Lung microvascular endothelial cell (primary cell): ENCODE measurements at regions not wholly inside any gene's neighbourhood (a gene's known extent, or its start where the extent isn't known, plus 50 kb on each side); places are given as distances from the start of the nearest gene placed in this dataset.
"Not testable (repeated sequence)": the region's sequence is repeated elsewhere in the genome, so short reads cannot be mapped to it uniquely, and the experiment has no call there.

Experiments used
- DNase-seq, 2 donors: peaks; one replicate each; pipeline versions ENCODE4 v3.0.0 to v3.0.0-alpha.2; 2010; ENCODE audit warnings: low read depth in 2 of 2

DNA sequence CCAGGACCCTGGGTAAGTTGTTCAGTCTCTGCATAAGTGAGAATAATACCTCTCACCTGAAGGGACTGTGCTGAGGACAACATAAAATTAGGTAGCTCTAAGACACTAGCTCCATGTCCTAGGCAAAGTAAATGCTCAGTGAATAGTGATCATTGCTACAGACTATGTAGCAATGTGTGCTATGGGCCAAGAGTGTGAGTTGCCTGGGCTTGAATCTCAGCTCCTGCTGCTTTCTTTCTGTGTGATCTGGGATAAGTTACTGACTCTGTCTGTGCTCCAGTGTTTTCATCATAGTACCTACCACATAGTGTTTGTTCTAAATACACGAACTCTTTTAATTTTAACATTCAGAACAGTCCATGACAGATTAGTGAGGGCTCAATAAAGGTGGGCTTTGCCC, 81.1 kb upstream of the MFGE8 start:
- DNase-seq, result no peak

DNA sequence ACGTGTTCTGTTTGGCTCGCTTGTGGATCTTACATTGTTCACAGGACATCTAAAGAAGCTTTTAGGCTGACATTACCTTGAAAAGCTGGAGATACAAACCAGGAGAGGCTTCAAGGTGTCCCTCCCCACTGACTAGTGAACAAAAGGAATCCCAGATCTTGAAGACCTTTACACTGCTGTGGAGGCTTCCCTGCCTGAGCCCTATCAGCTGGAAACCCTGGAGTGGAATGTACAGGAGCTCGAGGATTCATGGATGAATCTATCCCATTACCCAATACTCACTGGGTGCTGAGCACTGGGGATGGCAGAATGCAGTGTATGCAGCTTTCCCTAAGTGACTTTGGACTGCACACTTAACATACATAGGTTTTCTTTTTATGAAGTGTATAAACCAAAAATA, 82.3 kb upstream of the MFGE8 start:
- DNase-seq, result no peak

DNA sequence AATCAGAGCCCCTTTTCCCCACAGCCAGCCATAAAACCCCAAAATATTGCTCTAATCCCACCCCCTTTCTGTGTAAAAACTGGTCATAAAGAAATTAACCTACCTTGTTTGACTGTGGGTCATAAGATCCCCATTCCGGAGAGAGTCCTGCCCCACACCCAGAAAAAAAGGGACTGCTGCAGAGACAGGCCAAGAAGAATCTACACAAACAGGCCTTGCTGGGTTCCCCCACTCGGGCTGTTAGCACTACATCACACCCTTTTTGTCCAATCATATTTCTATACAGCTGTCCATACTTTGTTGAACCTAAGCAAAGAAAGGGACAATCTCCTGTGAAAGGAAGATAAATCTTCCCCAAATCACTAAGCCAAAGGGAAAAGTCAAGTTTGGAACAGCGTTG, 84.4 kb upstream of the MFGE8 start:
- no peak for DNase-seq

DNA sequence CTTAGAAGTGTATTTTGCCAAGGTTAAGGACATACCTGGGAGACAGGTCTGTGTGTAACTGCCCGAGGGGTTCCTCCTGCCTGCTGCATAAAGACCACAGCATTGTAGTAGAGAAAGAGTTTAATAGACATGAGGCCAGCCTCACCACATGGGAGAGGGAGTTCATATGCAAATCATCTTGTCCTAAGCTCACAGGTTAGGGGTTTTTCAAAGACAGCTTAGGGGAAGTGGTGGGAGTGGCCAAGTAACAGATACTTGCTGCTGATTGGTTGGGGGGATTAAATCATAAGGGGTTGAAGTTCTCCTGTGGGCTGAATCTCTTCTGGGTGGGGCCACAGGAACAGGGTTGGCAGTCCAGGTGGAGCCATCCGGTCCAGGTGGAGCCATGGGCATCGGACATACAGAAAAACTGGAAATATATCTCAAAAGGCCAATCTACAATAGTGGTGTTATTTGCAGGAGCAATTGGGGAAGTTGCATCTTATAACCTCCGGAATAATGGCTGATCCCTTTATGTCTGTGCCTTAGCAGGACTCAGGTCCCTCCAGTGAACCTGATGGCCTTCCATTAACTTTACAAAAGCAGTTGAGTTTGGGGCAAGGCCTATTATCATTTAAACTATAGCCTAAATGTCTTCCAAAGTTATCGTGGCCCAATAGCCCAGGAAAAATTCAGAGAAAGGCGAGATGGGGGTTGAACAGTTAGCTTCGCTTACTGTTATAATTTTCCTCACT, 86.0 kb upstream of the MFGE8 start:
- no peak for DNase-seq

DNA sequence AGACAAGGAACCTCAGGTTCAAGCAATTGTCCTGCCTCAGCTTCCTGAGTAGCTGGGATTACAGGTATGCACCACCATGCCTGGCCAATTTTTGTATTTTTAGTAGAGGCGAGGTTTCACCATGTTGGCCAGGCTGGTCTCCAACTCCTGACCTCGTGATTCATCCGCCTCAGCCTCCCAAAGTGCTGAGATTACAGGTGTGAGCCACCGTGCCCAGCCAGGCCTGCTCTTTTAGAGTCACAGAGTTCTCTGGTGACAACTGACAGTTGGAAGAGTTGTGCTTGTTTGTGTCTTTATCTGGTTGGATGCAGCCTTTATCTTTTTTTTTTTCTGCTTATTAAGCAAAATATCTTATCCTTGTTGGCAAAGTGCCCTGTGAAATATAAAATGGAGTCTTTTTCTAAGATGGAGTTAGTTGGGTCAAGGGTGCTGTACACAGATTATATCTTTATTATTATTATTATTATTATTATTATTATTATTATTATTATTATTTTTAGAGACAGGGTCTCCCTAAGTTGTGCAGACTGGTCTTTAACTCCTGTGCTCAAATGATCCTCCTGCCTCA, 86.5 kb upstream of the ABHD2 start:
- not testable (repeated sequence) for DNase-seq

DNA sequence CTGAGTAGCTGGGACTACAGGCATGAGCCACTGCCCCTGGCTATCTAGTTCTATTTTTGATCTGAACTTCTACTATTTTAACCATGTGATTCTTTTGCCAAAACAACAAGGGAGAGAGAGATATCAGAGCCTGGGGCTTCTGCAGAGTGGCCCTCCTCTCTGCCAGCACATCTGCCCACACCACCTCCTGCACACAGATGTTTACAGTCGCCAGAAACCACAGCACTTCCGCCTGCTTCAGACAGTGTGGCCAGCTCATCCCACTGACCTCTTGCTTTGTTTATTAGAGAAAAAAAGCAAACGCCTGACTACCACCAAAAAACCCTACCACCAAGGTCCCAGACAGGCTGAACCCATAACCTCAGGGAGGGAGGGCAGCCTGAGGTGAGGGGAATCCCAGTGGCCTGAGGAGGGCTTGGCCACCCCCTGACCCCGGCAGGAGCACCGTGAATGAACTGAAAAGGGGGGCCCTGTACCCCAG, 85.9 kb upstream of the ABHD2 start:
- DNase-seq, result peak in 1 of 2 donors; percentile 24

DNA sequence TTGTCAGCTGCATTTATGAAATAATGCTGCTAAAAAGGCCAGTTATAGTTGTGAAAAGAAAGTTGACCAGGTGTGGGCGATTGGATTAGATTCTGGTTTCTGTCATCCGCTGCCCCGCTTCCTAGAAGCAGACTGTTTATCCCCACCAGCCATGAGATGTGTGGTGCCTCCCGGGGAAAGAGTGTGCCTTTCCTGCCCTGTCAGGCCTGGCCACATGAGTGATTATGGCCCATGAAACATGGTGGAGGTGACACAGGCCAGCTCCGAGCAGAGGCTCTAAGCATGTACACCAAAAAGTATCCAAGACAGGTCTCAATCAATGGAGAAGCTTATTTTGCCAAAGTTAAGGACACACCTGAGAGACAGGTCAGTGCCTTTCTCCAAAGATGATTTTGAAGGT, 85.4 kb upstream of the ABHD2 start:
- no peak for DNase-seq

DNA sequence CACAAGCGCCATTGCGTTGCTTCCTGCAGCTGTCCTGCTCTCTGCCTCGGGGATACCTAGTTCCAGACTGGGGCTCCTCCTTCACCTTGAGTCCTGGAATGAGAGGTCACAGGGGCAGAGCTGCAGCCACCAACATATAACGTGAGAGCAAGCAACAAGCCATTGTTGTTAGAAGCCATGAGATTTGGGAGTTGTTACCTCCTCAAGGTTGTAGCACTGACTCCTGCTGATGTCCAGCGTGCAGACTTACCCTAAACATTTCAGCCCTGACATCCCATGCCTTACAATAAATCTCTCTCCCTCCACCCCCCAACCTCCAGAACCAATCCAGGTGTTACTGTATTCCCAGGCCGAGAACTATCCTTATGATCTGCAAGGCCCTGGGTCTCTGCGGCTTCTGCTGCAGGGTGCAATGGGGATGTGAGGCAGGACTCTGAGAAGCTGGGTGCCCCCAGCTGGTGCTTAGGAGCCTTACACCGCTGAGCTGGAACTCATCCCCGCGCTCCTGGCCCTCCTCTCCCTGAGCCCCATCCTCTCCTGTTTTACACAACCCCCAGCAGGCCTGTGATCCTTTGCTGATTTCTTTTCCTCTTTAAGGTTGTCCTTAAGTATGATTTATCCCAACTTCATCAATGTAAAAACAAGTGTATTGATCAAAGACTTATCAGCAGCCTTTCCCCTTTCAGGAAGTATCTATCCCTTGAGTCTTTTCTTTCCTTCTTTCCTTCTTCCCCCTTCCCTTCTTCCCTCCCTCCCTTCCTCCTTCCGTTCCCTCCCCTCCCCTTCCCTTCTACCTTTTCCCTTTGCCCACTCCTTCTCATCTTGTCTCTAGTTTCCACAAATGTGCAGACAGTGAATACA, 84.2 kb upstream of the ABHD2 start:
- peak; percentile 45 to 49 for DNase-seq

DNA sequence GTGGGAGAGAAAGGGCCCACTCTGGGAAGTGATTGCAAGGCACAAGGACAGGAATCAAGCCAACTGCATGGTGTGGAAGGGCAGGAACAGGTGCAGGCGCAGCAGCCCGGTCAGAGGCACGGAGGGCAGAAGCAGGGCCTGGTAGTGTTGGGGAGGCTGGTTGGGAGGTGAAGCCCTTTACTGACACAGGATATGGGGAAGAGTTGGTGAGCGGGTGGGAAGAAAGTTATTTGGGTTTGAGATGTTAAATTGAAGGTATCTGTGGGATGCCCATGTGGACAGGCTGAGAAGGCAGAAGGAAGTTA, 83.6 kb upstream of the ABHD2 start:
- no peak for DNase-seq

DNA sequence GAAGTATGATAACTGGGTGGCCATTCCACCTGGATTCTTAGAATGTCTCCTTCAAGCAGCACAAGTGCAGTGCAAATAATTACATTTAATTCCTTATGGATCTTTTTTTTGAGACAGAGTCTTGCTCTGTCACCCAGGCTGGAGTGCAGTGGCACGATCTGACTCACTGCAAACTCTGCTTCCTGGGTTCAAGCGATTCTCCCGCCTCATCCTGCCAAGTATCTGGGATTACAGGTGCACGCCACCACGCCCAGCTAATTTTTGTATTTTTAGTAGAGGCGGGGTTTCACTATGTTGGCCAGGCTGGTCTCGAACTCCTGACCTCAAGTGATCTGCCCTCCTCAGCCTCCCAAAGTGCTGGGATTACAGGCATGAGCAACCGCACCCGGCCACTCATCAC, 80.7 kb upstream of the ABHD2 start:
- not testable (repeated sequence) for DNase-seq

DNA sequence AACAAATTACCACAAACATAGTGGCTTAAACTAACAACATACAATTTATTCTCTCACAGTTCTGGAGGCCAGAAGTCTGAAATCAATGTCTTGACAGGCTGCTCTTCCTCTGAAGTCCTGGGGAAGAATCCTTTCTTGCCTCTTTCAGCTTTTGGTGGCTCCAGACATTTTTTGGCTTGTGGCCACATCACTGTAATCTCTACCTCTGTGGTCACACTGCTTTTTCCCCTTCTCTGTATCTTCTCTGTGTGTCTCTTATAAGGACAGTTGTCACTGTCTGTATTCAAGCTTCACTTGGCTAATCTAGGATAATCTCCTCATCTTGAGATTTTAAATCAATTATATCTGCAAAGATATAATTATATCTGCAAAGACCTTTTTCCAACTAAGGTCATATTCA, 80.3 kb upstream of the ABHD2 start:
- no peak for DNase-seq

DNA sequence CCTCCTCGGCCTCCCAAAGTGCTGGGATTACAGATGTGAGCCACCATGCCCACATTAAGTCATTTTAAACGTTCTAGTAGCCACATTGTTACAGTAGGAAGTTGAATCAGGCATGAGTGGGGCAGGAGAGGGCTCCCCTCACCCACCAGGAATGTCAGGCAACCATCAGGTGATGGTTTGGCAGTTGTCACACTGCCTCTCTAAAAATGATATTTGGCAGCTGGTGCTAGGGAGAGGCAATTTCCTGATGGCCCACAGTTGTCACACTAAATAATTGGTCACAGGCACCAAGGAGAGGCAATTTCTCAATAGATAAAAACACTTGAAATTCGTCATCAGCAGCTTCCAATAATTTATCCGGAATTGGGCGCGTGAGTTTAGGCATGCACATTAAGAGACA, 79.2 kb upstream of the ABHD2 start:
- DNase-seq, result no peak

DNA sequence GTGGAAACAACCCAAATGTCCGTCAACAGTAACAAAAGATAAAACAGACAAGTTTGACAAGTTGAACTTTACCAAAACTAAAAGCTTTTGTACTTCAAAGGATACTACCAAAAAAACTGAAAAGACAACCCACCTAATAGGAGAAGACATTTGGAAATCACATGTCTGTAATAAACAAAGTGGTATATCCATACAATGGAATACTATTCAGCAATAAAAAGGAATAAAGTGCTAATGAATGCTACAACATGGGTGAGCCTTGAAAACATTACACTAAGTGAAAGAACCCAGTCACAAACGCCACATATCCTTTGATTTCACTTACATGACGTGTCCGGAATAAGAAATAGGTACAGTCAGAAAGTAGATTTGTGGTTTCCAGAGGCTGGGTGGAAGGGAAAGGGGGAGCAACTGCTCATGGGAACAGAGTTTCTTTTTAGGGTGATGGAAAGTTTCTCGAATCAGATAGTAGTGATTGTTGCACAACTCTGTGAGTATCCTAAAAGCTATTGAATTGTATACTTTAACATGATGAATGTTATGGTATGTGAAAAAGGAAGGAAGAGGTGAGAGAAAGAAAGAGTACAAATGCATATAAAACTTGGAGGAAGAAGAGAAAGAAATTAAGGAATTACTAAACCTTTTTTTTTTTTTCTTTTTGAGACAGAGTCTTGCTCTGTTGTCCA, 72.7 kb upstream of the ABHD2 start:
- no peak for DNase-seq

DNA sequence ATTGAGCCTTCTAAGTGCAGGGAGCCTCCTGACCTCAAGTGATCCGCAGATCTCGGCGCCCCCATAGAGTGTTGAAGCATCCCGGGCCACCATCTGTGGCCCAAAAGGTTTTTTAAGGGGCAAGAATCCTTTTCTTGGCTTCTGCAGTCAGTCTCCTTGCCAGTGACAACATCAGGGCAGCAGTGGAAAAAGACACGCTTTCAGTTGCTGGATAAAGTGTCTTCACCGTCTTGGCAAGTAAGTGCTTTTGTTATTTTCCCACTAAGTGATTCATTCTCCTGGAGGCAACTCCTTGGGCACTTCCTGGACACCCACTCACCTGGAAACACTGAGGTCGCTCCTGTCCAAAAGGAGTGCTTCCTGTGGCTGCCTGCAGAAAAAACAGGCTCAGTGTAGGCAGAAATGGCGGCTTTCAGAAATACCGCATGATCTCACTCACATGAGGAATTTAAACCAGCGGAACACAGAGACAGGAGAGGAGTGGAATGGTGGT, 71.7 kb upstream of the ABHD2 start:
- DNase-seq, result no peak

DNA sequence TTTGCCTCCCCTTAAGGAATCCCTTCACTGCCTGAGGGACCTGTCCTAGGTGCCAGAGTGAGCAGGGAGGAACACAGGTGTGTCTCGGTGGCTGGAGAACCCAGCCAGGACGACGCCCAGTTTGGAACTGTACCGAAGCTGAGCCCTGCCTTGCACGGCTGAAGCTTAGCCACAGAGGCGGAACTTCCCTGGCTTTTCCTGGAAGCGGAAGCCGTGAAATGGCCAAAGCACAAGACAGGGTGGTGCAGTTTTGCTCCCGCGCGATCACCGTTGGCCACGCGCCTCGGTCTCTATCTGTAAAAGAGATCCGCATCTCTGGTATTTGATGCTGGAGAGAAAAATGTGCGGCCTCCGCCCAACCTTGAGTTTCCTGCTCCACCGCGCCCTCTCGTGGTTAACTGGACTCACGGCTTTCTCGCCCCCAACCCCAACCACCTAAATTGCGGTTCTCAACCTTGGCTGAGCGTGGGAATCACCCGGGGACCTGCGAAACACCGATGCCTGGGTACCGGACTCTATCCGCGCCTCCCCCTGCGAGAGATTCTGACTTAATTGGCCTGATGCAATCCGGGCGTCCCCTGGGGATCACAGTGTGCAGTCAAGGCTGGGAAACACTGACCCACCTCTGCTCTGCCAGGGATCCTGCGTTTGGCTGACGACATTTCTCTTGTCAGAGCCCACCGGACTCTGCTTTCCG, 70.7 kb upstream of the ABHD2 start:
- peak; percentile 61 to 70 for DNase-seq

DNA sequence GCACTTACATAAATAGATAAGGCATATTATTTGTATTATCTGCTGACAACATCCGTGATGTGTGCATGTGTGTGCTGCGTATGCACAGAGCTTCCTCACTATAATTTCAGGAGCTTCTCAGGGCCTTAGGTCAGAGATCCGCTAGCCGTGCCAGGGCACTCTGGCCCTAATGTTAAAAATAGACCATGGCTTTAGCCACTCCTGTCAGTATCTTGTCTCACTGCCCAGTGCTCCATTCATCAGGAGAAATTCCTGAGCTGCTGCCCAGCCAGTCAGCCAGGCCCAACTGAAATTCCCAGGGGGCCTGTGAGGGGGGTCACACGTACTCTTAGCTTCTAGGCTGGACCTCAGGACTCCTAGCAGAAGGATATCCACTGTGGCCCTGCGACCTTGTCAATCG, 70.0 kb upstream of the ABHD2 start:
- DNase-seq, result no peak

DNA sequence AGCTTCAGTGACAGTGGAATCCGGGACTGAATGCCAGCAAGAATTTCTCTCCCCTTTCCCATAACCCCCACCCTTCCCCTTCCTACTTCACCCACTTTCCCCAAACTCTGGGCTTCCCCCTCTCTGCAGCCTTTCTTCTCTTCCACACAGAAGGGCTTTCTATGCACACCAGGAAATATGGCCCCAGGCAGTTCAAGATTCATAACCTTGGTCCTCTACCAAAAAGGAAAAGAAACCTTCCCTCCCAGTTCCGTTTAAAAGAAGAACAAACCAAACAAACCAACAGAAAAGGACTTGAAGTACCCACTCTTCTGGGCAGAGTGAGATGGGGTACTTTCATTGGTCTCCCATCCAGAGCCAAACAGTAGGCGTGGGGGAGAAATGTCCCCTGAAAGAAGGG, 68.8 kb upstream of the ABHD2 start:
- DNase-seq, result no peak

DNA sequence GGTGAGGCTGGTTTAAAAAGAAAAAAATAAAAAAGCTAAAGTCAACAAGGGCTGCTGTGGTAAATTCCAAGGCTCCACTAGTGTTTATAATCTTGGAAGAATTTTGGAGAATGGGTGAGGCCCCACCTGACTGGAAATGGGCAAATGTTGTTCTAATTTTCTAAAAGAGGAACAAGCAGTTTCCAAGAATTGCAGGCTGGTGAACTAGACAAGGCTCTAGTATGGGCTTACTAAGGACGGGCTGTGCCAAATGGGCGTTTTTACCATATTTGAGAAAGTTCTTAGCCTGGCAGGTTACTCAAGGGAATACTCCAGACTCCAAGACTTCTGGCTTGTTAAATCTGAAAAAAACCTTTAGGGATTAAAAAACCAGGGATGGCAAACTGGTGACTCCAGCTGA, 67.0 kb upstream of the ABHD2 start:
- DNase-seq, result no peak

DNA sequence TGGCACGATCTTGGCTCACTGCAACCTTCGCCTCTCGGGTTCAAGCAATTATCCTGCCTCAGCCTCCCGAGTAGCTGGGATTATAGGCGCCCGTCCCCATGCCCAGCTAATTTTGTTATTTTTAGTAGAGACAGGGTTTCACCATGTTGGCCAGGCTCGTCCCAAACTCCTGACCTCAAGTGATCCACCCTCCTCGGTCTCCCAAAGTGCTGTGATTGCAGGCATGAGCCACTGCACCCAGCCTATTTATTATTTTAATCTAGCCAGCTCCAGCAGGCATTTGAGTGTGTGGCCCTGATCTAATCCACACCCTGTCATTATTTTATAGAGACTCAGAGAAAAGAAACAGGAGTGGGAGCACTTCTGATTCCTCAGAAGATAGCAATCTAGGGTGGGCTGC, 66.4 kb upstream of the ABHD2 start:
- DNase-seq, result not testable (repeated sequence)

DNA sequence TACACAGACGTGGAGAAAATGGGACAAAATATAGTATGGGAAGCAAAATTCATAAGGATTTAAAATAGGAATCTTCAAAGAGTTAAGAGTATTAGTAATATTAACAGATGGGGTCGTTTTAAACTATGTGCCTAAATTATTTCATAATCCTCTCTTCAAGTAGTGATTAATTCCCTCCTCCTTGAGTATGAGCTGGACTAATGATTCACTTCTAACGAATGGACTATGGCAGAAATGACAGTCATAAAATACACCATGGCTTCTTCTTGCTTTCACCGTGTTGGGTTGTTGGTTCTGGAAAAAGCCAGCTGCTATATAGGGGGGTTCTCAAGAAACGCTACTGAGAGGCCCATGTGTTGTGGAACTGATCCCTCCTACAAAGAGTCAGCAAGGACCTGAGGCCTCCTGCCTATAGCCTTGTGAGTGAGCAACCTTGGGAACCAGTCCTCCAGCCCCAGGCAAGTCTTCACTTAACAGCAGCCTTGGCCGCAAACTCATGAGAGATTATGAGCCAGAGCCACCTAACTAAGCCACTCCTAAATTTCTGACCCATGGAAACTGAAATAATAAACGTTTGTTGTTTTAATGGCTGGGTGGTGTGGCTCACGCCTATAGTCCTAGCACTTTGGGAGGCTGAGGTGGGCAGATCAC, 64.8 kb upstream of the ABHD2 start:
- DNase-seq, result no peak

DNA sequence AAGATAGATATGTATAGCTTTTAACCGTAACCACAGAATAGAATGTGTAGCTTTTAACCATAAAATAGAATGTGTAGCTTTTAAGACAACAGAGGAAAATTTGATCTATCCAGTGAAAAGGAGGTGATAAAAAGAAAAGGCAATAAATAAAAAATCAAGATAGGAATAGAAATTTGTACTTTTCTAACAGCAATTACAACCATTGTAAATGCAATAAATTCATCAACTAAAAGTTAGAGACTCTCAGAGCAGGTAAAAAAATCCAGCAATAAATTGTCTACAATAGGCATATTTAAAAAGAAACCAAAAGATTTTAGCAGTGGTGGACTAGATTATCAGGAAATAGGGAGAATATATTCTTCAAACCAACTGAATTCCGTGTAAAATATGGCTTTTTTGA, 63.8 kb upstream of the ABHD2 start:
- no peak for DNase-seq
